HFF-Myc (cell line): ENCODE measurements at regions not wholly inside any gene's neighbourhood (a gene's known extent, or its start where the extent isn't known, plus 50 kb on each side); places are given as distances from the start of the nearest gene placed in this dataset.

Experiments used
- DNase-seq: peaks from one replicate; pipeline ENCODE4 v3.0.0-alpha.2; 2011; ENCODE audit warnings: low read depth; ENCODE audit errors: extremely low read depth
- H3K4me3 ChIP-seq: replicated peaks from 2 replicates; pipeline ENCODE4 v1.5.1; 2011; ENCODE audit warnings: low read depth, mild to moderate bottlenecking, control low read depth, low read length
- TF ChIP-seq, protein P1 (sequence below): IDR thresholded peaks from 2 replicates; pipeline ENCODE4 v1.5.1; 2012; ENCODE audit warnings: mild to moderate bottlenecking, low read depth, low read length, control low read depth; ENCODE audit errors: missing control alignments

DNA sequence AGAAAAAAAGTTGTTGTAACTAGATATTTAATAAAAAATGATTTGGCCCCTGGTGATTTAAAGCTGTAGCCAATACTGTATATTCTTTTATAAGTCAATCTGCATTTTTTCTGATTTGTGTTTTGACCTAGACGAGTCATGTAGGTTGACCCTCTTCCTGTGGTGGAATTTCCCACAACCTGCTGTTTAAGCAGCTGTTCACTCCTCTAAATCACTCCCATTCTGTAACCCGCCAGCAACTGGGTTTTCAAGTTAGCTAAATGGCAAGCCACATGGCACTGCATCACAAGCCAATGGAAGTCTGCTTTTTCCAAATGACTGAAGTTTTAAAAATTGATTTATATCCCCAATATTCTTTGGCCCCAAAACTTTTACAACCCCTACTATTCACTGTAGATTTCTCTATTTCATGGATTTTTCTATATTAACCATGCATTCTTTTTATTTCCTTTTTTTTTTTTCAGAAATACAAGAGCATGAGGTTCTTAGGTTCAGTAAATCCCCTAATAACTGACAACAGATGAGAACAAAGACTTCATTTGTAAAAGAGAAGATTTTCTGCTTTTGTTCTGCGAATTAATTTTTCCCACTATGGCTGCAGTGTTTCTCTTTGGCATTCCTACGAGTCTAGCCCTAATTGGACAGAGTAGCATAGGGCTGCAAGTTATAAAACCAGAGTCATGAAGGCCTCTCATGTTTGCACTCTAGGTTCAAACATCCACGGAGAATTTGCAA lies 184.5 kb upstream of the TLE4 start:
- H3K4me3 ChIP-seq, result no peak overlapping the region
- DNase-seq, result no peak
- TF ChIP-seq, protein P1, sequence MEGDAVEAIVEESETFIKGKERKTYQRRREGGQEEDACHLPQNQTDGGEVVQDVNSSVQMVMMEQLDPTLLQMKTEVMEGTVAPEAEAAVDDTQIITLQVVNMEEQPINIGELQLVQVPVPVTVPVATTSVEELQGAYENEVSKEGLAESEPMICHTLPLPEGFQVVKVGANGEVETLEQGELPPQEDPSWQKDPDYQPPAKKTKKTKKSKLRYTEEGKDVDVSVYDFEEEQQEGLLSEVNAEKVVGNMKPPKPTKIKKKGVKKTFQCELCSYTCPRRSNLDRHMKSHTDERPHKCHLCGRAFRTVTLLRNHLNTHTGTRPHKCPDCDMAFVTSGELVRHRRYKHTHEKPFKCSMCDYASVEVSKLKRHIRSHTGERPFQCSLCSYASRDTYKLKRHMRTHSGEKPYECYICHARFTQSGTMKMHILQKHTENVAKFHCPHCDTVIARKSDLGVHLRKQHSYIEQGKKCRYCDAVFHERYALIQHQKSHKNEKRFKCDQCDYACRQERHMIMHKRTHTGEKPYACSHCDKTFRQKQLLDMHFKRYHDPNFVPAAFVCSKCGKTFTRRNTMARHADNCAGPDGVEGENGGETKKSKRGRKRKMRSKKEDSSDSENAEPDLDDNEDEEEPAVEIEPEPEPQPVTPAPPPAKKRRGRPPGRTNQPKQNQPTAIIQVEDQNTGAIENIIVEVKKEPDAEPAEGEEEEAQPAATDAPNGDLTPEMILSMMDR, result no peak

GRCh38 chr9:79390077-79390698 lies 181.6 kb upstream of the TLE4 start:
- DNase-seq, result no peak
- no peak overlapping the region for H3K4me3 ChIP-seq
- TF ChIP-seq, protein P1, result no peak

DNA sequence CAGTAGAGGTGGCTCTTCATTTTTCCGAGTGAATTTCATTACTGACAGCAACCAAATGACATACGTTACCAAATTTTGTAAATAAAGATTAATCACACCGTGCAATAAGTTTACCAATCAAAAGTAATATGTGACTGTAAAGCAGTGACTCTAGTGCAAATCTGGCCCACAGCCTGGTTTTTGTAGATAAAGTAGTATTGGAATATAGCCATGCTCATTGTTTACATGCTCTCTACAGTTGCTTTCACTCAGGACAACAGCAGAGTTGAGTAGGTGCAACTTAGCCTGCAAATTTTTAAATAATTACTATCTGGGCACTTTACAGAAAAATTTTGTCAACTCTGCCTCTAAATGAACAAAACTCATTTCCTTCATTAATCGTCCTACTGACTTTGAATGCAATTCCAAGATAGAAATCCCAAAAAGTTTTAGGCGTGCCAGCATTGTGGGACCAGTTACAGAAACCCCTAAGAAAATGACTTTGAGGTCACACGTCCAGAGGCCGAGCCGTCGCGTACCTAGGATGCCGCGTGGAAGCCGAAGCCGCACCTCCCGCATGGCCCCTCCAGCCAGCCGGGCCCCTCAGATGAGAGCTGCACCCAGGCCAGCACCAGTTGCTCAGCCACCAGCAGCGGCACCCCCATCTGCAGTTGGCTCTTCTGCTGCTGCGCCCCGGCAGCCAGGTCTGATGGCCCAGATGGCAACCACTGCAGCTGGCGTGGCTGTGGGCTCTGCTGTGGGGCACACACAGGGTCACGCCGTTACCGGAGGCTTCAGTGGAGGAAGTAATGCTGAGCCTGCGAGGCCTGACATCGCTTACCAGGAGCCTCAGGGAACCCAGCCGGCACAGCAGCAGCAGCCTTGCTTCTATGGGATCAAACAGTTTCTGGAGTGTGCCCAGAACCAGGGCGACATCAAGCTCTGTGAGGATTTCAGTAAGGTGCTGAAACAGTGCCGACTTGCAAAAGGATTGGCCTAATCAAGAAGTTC lies 180.7 kb upstream of the TLE4 start:
- no peak overlapping the region for H3K4me3 ChIP-seq
- DNase-seq, result no peak
- TF ChIP-seq, protein P1, result no peak

- no peak for DNase-seq
Measured at GRCh38 chr9:79395228-79395627, 176.5 kb upstream of the TLE4 start.

GRCh38 chr9:79395755-79396154 lies 176.0 kb upstream of the TLE4 start:
- TF ChIP-seq, protein P1, result no peak
- no peak for DNase-seq
- H3K4me3 ChIP-seq, result no peak overlapping the region

More at GRCh38 chr9:79395228-79395627, 176.5 kb upstream of the TLE4 start:
- TF ChIP-seq, protein P1, result no peak
- H3K4me3 ChIP-seq, result no peak overlapping the region

DNA sequence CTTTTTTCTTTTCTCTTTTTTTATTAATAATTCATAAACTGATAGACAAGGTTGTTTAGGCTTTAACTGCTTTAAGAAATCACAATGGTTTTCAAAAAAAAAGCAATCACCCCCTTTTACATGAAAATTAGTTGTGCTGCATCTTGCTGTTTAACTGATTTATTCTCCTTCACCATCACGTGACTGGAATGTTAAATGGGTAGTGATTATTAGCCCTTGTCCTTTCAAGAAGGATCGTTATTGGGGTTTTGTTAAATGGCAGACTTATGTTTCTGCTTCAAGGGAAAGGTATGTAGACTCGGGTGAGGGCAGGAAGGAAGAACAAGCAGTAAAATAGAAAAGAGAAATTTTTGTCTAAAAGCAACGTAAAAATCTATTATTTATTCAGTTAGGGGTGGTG lies 175.6 kb upstream of the TLE4 start:
- TF ChIP-seq, protein P1, result no peak
- DNase-seq, result no peak
- H3K4me3 ChIP-seq, result no peak overlapping the region
